H9 (cell line): ENCODE measurements at regions not wholly inside any gene's neighbourhood (a gene's known extent, or its start where the extent isn't known, plus 50 kb on each side); places are given as distances from the start of the nearest gene placed in this dataset.

Experiments
- DNase-seq: peaks from one replicate; pipeline ENCODE4 v3.0.0-alpha.2; 2017
- H2AFZ ChIP-seq: one replicate; pipeline ENCODE4 v1.6.1; 2013; ENCODE audit warnings: mild to moderate bottlenecking, low read length, control low read depth, moderate library complexity
- H2AK5ac ChIP-seq: 2 replicates; pipeline ENCODE4 v1.6.1; 2013; ENCODE audit warnings: low read length, control low read depth, mixed read lengths; ENCODE audit not compliant: insufficient read length
- H2BK120ac ChIP-seq: one replicate; pipeline ENCODE4 v1.6.1; 2013; ENCODE audit warnings: low read depth, mild to moderate bottlenecking, low read length, control low read depth, inconsistent platforms; ENCODE audit not compliant: poor library complexity, severe bottlenecking
- H2BK12ac ChIP-seq: 2 replicates; pipeline ENCODE4 v1.6.1; 2013; ENCODE audit warnings: low read length, control low read depth, mixed read lengths, low read depth; ENCODE audit not compliant: insufficient read length
- H2BK15ac ChIP-seq: 2 replicates; pipeline ENCODE4 v1.6.1; 2013; ENCODE audit warnings: low read depth, low read length, control low read depth
- H2BK20ac ChIP-seq: one replicate; pipeline ENCODE4 v1.6.1; 2013; ENCODE audit warnings: low read depth, mild to moderate bottlenecking, low read length, control low read depth, inconsistent platforms; ENCODE audit not compliant: poor library complexity, severe bottlenecking
- H2BK5ac ChIP-seq: 2 replicates; pipeline ENCODE4 v1.6.1; 2013; ENCODE audit warnings: low read length, control low read depth, mixed read lengths; ENCODE audit not compliant: insufficient read length
- H3K14ac ChIP-seq: 2 replicates; pipeline ENCODE4 v1.6.1; 2013; ENCODE audit warnings: low read length, control low read depth; ENCODE audit not compliant: insufficient read depth
- H3K18ac ChIP-seq: 2 replicates; pipeline ENCODE4 v1.6.1; 2013; ENCODE audit warnings: low read depth, mild to moderate bottlenecking, mixed read lengths, low read length, control low read depth; ENCODE audit not compliant: insufficient read length
- H3K23ac ChIP-seq: 2 replicates; pipeline ENCODE4 v1.6.1; 2013; ENCODE audit warnings: low read length, control low read depth, mixed read lengths, low read depth; ENCODE audit not compliant: insufficient read length
- H3K23me2 ChIP-seq: 2 replicates; pipeline ENCODE4 v1.6.1; 2013; ENCODE audit warnings: low read depth, mild to moderate bottlenecking, mixed read lengths, low read length, control low read depth; ENCODE audit not compliant: insufficient read length, poor library complexity, severe bottlenecking
- H3K27ac ChIP-seq: 2 replicates; pipeline ENCODE4 v1.5.1; 2013; ENCODE audit warnings: low read length, control low read depth, mixed read lengths, low read depth; ENCODE audit not compliant: insufficient read length
- H3K27me3 ChIP-seq: 2 replicates; pipeline ENCODE4 v1.6.1; 2013; ENCODE audit warnings: low read length, control low read depth, inconsistent platforms; ENCODE audit not compliant: insufficient read depth
- H3K4ac ChIP-seq: 2 replicates; pipeline ENCODE4 v1.6.1; 2013; ENCODE audit warnings: low read depth, mild to moderate bottlenecking, control low read depth, inconsistent platforms, low read length, moderate library complexity
- H3K4me1 ChIP-seq: 2 replicates; pipeline ENCODE4 v1.6.1; 2013; ENCODE audit warnings: low read length, control low read depth, inconsistent platforms; ENCODE audit not compliant: insufficient read depth
- H3K4me2 ChIP-seq: 2 replicates; pipeline ENCODE4 v1.6.1; 2013; ENCODE audit warnings: low read length, control low read depth, mixed read lengths; ENCODE audit not compliant: insufficient read length, insufficient read depth
- H3K56ac ChIP-seq: 2 replicates; pipeline ENCODE4 v1.6.1; 2013; ENCODE audit warnings: low read depth, mild to moderate bottlenecking, mixed read lengths, low read length, control low read depth; ENCODE audit not compliant: insufficient read length
- H3K79me1 ChIP-seq: 2 replicates; pipeline ENCODE4 v1.6.1; 2013; ENCODE audit warnings: low read depth, mild to moderate bottlenecking, moderate library complexity, low read length, control low read depth, inconsistent platforms; ENCODE audit not compliant: insufficient read depth, poor library complexity, severe bottlenecking
- H3K79me2 ChIP-seq: 2 replicates; pipeline ENCODE4 v1.6.1; 2013; ENCODE audit warnings: low read length, control low read depth, inconsistent platforms; ENCODE audit not compliant: insufficient read depth
- H3K9ac ChIP-seq: 2 replicates; pipeline ENCODE4 v1.6.1; 2013; ENCODE audit warnings: low read length, control low read depth, mixed read lengths; ENCODE audit not compliant: insufficient read length; ENCODE audit errors: extremely low read depth
- H3K9me3 ChIP-seq: one replicate; pipeline ENCODE4 v1.6.1; 2013; ENCODE audit warnings: low read depth, low read length, inconsistent platforms; ENCODE audit not compliant: control insufficient read depth
- H3T11ph ChIP-seq: one replicate; pipeline ENCODE4 v1.6.1; 2013; ENCODE audit warnings: mild to moderate bottlenecking, low read length, control low read depth, inconsistent platforms
- H4K20me1 ChIP-seq: one replicate; pipeline ENCODE4 v1.6.1; 2013; ENCODE audit not compliant: control insufficient read depth, insufficient read length, insufficient read depth
- H4K5ac ChIP-seq: 2 replicates; pipeline ENCODE4 v1.6.1; 2013; ENCODE audit warnings: low read depth, mild to moderate bottlenecking, mixed read lengths, low read length, control low read depth; ENCODE audit not compliant: insufficient read length
- H4K8ac ChIP-seq: replicated peaks from 2 replicates; pipeline ENCODE4 v1.6.1; 2013; ENCODE audit warnings: low read length, control low read depth, mixed read lengths, low read depth; ENCODE audit not compliant: insufficient read length
- H4K91ac ChIP-seq: 2 replicates; pipeline ENCODE4 v1.6.1; 2013; ENCODE audit warnings: low read depth, mild to moderate bottlenecking, moderate library complexity, mixed read lengths, low read length, control low read depth; ENCODE audit not compliant: insufficient read length
- H3K27ac Mint-ChIP-seq, 3 experiments: 2 replicates in 2 of 3; 3 replicates in 1 of 3; pipeline ENCODE4 v1.8.0; 2020 to 2021; ENCODE audit warnings: mixed read lengths in 3 of 3, mild to moderate bottlenecking in 1 of 3, moderate library complexity in 1 of 3
- H3K27me3 Mint-ChIP-seq: 2 replicates; pipeline ENCODE4 v1.8.0; 2021; ENCODE audit warnings: low read depth, mild to moderate bottlenecking, moderate library complexity, mixed read lengths
- H3K36me3 Mint-ChIP-seq, 3 experiments: 2 replicates in 2 of 3; 3 replicates in 1 of 3; pipeline ENCODE4 v1.8.0; 2020 to 2021; ENCODE audit warnings: low read depth in 3 of 3, mixed read lengths in 3 of 3; ENCODE audit not compliant: insufficient read depth in 1 of 3
- H3K4me1 Mint-ChIP-seq, 2 experiments: 2 replicates each; pipeline ENCODE4 v1.8.0; 2020; ENCODE audit warnings: mixed read lengths in 2 of 2
- H3K4me3 Mint-ChIP-seq, 2 experiments: 2 replicates in 1 of 2; 3 replicates in 1 of 2; pipeline ENCODE4 v1.8.0; 2020 to 2021; ENCODE audit warnings: mild to moderate bottlenecking in 2 of 2, mixed read lengths in 2 of 2, moderate library complexity in 1 of 2
- H3K9me3 Mint-ChIP-seq, 2 experiments: 2 replicates in 1 of 2; 3 replicates in 1 of 2; pipeline ENCODE4 v1.8.0; 2020; ENCODE audit warnings: mild to moderate bottlenecking in 2 of 2, mixed read lengths in 2 of 2, moderate library complexity in 1 of 2
- WGBS: extraction: QIAGEN DNeasy Blood & Tissue Kit; methylation state at CpG from one replicate; pipeline ENCODE4 v1.1.7; 2013; ENCODE audit warnings: missing lambda C conversion rate, low lambda C conversion rate, mixed read lengths; ENCODE audit not compliant: insufficient read length; ENCODE audit errors: extremely low coverage; 5-methylcytosine and 5-hydroxymethylcytosine counted together
- TF ChIP-seq, protein P1 (sequence below): fragments of 200-600 bp; sonication (generic); conservative IDR thresholded peaks from 3 replicates; pipeline ENCODE4 v1.8.0; 2021; ENCODE audit warnings: antibody characterized with exemption, mild to moderate bottlenecking

- Histone ChIP-seq H2BK5ac (no peak overlapping the region), H3K4ac (no peak overlapping the region), H3K14ac (no peak overlapping the region), H4K20me1 (no peaks in the 10 kb centered on the region), H3K23ac (no peak overlapping the region), H2BK15ac (no peak overlapping the region), H3K4me2 (no peak overlapping the region), H3K27ac (no peak overlapping the region), H3K27me3 (no peaks in the 10 kb centered on the region), H3K4me1 (peaks cover 3% of the 10 kb centered on the region; the same call in 1 of the 2 replicates), H4K91ac (no peak overlapping the region), H3K79me1 (no peaks in the 10 kb centered on the region), H4K5ac (no peak overlapping the region), H3K23me2 (no peaks in the 10 kb centered on the region), H3K79me2 (no peaks in the 10 kb centered on the region), H4K8ac (no peak overlapping the region), H3T11ph (no peak overlapping the region), H3K18ac (no peak overlapping the region), H3K9ac (no peak overlapping the region), H2BK12ac (no peak overlapping the region), H2AK5ac (no peak overlapping the region), H3K9me3 (no peaks in the 10 kb centered on the region), H2AFZ (no peak overlapping the region), H3K56ac (no peak overlapping the region), H2BK20ac (no peak overlapping the region), H2BK120ac (peak overlapping the region; percentile 54)
- H3K27ac Mint-ChIP-seq = no peak overlapping the region
- TF ChIP-seq, protein P1, sequence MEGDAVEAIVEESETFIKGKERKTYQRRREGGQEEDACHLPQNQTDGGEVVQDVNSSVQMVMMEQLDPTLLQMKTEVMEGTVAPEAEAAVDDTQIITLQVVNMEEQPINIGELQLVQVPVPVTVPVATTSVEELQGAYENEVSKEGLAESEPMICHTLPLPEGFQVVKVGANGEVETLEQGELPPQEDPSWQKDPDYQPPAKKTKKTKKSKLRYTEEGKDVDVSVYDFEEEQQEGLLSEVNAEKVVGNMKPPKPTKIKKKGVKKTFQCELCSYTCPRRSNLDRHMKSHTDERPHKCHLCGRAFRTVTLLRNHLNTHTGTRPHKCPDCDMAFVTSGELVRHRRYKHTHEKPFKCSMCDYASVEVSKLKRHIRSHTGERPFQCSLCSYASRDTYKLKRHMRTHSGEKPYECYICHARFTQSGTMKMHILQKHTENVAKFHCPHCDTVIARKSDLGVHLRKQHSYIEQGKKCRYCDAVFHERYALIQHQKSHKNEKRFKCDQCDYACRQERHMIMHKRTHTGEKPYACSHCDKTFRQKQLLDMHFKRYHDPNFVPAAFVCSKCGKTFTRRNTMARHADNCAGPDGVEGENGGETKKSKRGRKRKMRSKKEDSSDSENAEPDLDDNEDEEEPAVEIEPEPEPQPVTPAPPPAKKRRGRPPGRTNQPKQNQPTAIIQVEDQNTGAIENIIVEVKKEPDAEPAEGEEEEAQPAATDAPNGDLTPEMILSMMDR = no peak
- no peaks in the 10 kb centered on the region for H3K4me1 Mint-ChIP-seq
- no peak overlapping the region for H3K4me3 Mint-ChIP-seq
- 0 out of 5 replicates have a peak, but pooled peaks cover 0 to 2% of the 10 kb centered on the region in 2 experiments for H3K9me3 Mint-ChIP-seq
- no CpG with 5 or more reads among the region's 6 CpGs for WGBS
- no peaks in the 10 kb centered on the region for H3K36me3 Mint-ChIP-seq
- H3K27me3 Mint-ChIP-seq = no peaks in the 10 kb centered on the region
- peak; percentile 28 for DNase-seq
These were observed 250.5 kb downstream of the PIK3R1 start for GRCh38 chr5:68465934-68466551.
